AG20443 (cell line): ENCODE measurements at regions not wholly inside any gene's neighbourhood (a gene's known extent, or its start where the extent isn't known, plus 50 kb on each side); places are given as distances from the start of the nearest gene placed in this dataset.
A peak's percentile ranks its signal among the peaks of the same experiment; 100 is the strongest.
"Not testable (repeated sequence)": the region's sequence is repeated elsewhere in the genome, so short reads cannot be mapped to it uniquely, and the experiment has no call there.

Experiments
- DNase-seq: peaks from one replicate; pipeline ENCODE4 v3.0.0; 2012; ENCODE audit warnings: low spot score, mixed read lengths

- no peak for DNase-seq
These were observed 216.9 kb upstream of the SMLR1 start for GRCh38 chr6:130610303-130610702.

GRCh38 chr6:130611366-130611765, 215.8 kb upstream of the SMLR1 start:
- no peak for DNase-seq

GRCh38 chr6:130613176-130613575, 214.0 kb upstream of the SMLR1 start:
- DNase-seq, result no peak

GRCh38 chr6:130615816-130616215, 211.4 kb upstream of the SMLR1 start:
- DNase-seq, result no peak

- no peak for DNase-seq
These were observed 209.5 kb upstream of the SMLR1 start for GRCh38 chr6:130617658-130618057.

- not testable (repeated sequence) for DNase-seq
These were observed 208.4 kb upstream of the SMLR1 start for GRCh38 chr6:130618806-130619205.

- DNase-seq, result no peak
These were observed 206.8 kb upstream of the SMLR1 start for GRCh38 chr6:130620338-130620781.

- no peak for DNase-seq
These were observed 205.1 kb upstream of the SMLR1 start for GRCh38 chr6:130622142-130622541.

- no peak for DNase-seq
These were observed 203.2 kb upstream of the SMLR1 start for GRCh38 chr6:130624046-130624445.

- peak; percentile 57 for DNase-seq
These were observed 201.2 kb upstream of the SMLR1 start for GRCh38 chr6:130625825-130626527.

- no peak for DNase-seq
These were observed 198.3 kb upstream of the SMLR1 start for GRCh38 chr6:130628862-130629261.

- DNase-seq, result no peak
These were observed 197.6 kb upstream of the SMLR1 start for GRCh38 chr6:130629640-130630039.

GRCh38 chr6:130632277-130632676, 194.9 kb upstream of the SMLR1 start:
- peak; percentile 31 for DNase-seq

- DNase-seq, result no peak
These were observed 194.3 kb upstream of the SMLR1 start for GRCh38 chr6:130632897-130633296.

GRCh38 chr6:130643361-130643760, 183.8 kb upstream of the SMLR1 start:
- DNase-seq, result no peak

GRCh38 chr6:130644175-130644574, 183.0 kb upstream of the SMLR1 start:
- no peak for DNase-seq

- DNase-seq, result not testable (repeated sequence)
These were observed 182.4 kb upstream of the SMLR1 start for GRCh38 chr6:130644769-130645168.

GRCh38 chr6:130647246-130647645, 180.0 kb upstream of the SMLR1 start:
- no peak for DNase-seq

GRCh38 chr6:130655586-130655985, 171.6 kb upstream of the SMLR1 start:
- no peak for DNase-seq

- no peak for DNase-seq
These were observed 166.1 kb upstream of the SMLR1 start for GRCh38 chr6:130661077-130661476.

- DNase-seq, result no peak
These were observed 160.4 kb upstream of the SMLR1 start for GRCh38 chr6:130666786-130667185.

- no peak for DNase-seq
These were observed 157.1 kb upstream of the SMLR1 start for GRCh38 chr6:130670142-130670541.

- DNase-seq, result no peak
These were observed 156.1 kb upstream of the SMLR1 start for GRCh38 chr6:130671119-130671518.

GRCh38 chr6:130671577-130671976, 155.6 kb upstream of the SMLR1 start:
- DNase-seq, result peak; percentile 33
